HG03354 (cell line): ENCODE measurements at regions not wholly inside any gene's neighbourhood (a gene's known extent, or its start where the extent isn't known, plus 50 kb on each side); places are given as distances from the start of the nearest gene placed in this dataset.
"Not testable (repeated sequence)": the region's sequence is repeated elsewhere in the genome, so short reads cannot be mapped to it uniquely, and the experiment has no call there.

Experiments used
- ATAC-seq: cut with Tn5 transposase; IDR thresholded peaks from one replicate; pipeline ENCODE4 v1.9.1; 2021; ENCODE audit warnings: mild to moderate bottlenecking; ENCODE audit not compliant: unreplicated experiment, poor library complexity, severe bottlenecking

- ATAC-seq, result no peak
These were observed 243.6 kb upstream of the MEIS1 start for GRCh38 chr2:66191311-66191710.

GRCh38 chr2:66189553-66189952 is 245.4 kb upstream of the MEIS1 start:
- ATAC-seq, result no peak

DNA sequence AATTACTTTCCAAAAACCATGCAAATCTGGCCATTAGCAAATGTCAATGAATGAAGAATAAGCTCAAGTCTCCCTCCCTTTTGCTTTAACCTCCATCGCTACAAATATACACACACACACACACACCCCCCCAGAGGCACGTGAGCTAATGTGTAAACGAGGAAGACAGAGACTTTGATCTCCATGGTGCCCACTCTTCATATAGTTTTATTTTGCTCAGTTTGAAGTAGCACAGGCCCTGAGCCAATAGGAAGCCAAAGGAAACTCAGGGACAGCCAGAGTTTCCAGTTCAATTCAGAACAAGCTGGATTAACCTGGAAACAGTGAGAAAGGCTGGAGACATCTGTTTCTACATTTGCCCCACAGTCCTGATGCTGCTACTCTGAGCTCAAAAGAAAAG is 248.4 kb upstream of the MEIS1 start:
- no peak for ATAC-seq

DNA sequence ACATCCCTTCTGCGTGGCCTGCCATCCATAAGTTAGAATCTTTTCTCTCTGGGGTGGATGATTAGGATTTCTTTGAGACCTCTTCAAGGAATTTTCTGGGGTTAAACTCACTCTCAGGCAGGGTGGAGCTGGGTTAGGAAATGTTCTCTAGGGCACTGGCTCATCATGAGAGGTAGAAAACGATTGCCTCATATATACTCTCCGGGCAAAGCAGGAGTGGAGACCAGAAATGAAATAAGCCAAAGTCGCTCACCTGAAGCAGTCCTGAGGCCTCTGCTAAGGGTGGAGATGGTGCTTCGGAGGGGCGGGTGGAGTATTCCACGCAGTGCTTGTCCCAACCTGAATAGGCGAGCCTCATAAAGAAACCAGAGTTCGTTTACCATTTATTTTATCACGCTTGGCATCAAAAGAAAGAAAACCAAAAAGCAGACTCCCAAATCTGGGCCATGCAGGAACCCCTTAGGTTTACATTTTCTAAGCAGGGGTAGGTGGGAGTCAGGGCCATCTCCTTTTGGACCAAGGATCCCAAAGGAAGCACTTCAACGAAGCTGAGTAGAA is 249.3 kb upstream of the MEIS1 start:
- no peak for ATAC-seq

- ATAC-seq, result not testable (repeated sequence)
These were observed 257.7 kb upstream of the MEIS1 start for GRCh38 chr2:66177128-66177796.

- no peak for ATAC-seq
These were observed 260.4 kb upstream of the MEIS1 start for GRCh38 chr2:66174491-66174890.

- ATAC-seq, result no peak
These were observed 261.3 kb upstream of the MEIS1 start for GRCh38 chr2:66173645-66174044.

- ATAC-seq, result no peak
These were observed 263.4 kb upstream of the MEIS1 start for GRCh38 chr2:66171530-66171929.

- no peak for ATAC-seq
These were observed 264.1 kb upstream of the MEIS1 start for GRCh38 chr2:66170744-66171330.

- ATAC-seq, result no peak
These were observed 265.8 kb upstream of the MEIS1 start for GRCh38 chr2:66169076-66169475.

GRCh38 chr2:66164470-66164869 is 270.5 kb upstream of the MEIS1 start:
- ATAC-seq, result no peak

- ATAC-seq, result no peak
These were observed 278.8 kb upstream of the MEIS1 start for GRCh38 chr2:66156171-66156570.

- no peak for ATAC-seq
These were observed 281.0 kb upstream of the MEIS1 start for GRCh38 chr2:66153941-66154340.

DNA sequence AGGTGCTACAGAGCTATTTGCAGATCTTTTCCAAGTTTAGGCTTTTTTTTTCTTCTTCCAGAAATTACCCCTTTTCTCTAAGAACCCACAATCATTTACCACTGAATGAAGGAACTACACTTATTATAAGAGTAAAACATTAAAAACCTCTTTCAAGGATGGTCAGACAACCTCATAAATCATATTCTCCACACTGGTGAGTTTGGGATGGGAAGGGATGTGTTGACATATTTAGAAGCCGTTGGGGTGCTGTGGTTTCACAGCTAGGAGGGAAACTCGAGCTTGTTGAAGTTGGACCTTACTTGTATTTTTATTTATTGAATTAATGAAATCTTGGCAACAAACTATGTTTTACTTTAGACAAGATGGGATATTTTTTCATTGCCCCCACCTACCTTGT is 289.4 kb upstream of the MEIS1 start:
- no peak for ATAC-seq

DNA sequence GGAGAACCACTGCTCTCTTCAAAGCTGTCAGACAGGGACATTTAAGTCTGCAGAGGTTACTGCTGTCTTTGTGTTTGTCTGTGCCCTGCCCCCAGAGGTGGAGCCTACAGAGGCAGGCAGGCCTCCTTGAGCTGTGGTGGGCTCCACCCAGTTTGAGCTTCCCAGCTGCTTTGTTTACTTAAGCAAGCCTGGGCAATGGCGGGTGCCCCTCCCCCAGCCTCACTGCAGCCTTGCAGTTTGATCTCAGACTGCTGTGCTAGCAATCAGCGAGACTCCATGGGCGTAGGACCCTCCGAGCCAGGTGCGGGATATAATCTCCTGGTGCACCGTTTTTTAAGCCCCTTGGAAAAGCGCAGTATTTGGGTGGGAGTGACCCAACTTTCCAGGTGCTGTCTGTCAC is 290.6 kb upstream of the MEIS1 start:
- not testable (repeated sequence) for ATAC-seq

- no peak for ATAC-seq
These were observed 297.3 kb upstream of the MEIS1 start for GRCh38 chr2:66137606-66138130.

GRCh38 chr2:66134138-66134701 is 300.7 kb upstream of the MEIS1 start:
- no peak for ATAC-seq

- no peak for ATAC-seq
These were observed 307.3 kb upstream of the MEIS1 start for GRCh38 chr2:66127656-66128055.

- ATAC-seq, result no peak
These were observed 307.9 kb upstream of the MEIS1 start for GRCh38 chr2:66127061-66127460.

DNA sequence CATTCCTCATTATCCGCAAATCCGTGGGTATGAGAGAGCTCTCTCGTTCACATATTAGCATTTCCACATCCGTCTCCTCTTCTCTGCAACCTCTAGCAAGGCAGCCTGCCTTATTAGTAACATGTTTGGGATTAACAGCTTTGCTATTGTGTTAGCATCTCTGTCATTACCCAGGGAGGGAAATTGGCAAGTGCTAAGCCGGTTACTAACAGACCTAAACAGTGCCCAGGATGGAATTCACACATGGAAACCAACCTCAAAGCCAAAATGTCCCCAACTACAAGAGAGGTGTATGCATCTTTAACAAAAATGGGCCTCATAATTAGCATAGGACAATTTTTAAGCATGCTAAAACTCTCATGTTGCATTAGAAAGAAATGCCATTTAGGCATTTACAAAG is 309.0 kb upstream of the MEIS1 start:
- ATAC-seq, result no peak

- no peak for ATAC-seq
These were observed 312.4 kb upstream of the MEIS1 start for GRCh38 chr2:66122516-66122915.
